HL-60 (cell line): ENCODE measurements at regions not wholly inside any gene's neighbourhood (a gene's known extent, or its start where the extent isn't known, plus 50 kb on each side); places are given as distances from the start of the nearest gene placed in this dataset.

Experiments used
- DNase-seq, 2 experiments: peaks; one replicate each; pipeline ENCODE4 v3.0.0-alpha.2; 2010 to 2020; ENCODE audit warnings: low read depth in 1 of 2, low spot score in 1 of 2
- H3K27ac ChIP-seq: fragments of 250-450 bp; sonication (Bioruptor Pico); replicated peaks from 2 replicates; pipeline ENCODE4 v1.5.1; 2020; ENCODE audit warnings: mild to moderate bottlenecking, moderate library complexity
- H3K27me3 ChIP-seq: fragments of 250-450 bp; sonication (Bioruptor Pico); 2 replicates; pipeline ENCODE4 v1.5.1; 2021; ENCODE audit warnings: mild to moderate bottlenecking, moderate library complexity; ENCODE audit not compliant: insufficient read depth, poor library complexity, severe bottlenecking
- H3K4me3 ChIP-seq: replicated peaks from 2 replicates; pipeline ENCODE4 v1.5.1; 2011; ENCODE audit warnings: mild to moderate bottlenecking, control low read depth, low read length; ENCODE audit not compliant: insufficient read depth
- CTCF ChIP-seq: IDR thresholded peaks from one replicate; pipeline ENCODE4 v1.5.1; 2011; ENCODE audit warnings: low read length, control low read depth, inconsistent platforms; ENCODE audit not compliant: insufficient read depth
- GABPA ChIP-seq: IDR thresholded peaks from 2 replicates; pipeline ENCODE4 v1.6.1; 2012; ENCODE audit warnings: low read depth
- POLR2AphosphoS5 ChIP-seq: IDR thresholded peaks from 2 replicates; pipeline ENCODE4 v1.6.1; 2012; ENCODE audit warnings: low read depth
- REST ChIP-seq: IDR thresholded peaks from 2 replicates; pipeline ENCODE4 v1.6.1; 2012; ENCODE audit warnings: low read depth; ENCODE audit not compliant: insufficient replicate concordance
- SPI1 ChIP-seq: IDR thresholded peaks from 2 replicates; pipeline ENCODE4 v1.6.1; 2012; ENCODE audit warnings: low read depth, mild to moderate bottlenecking, borderline replicate concordance

GRCh38 chr3:27827041-27827440, 104.9 kb upstream of the EOMES start:
- TF ChIP-seq GABPA (no peak), POLR2AphosphoS5 (no peak), REST (no peak), SPI1 (no peak), CTCF (no peak)
- DNase-seq, result no peak
- H3K27ac ChIP-seq, result no peak overlapping the region
- H3K27me3 ChIP-seq, result no peaks in the 10 kb centered on the region
- no peak overlapping the region for H3K4me3 ChIP-seq

GRCh38 chr3:27840807-27841594, 118.9 kb upstream of the EOMES start:
- no peak for TF ChIP-seq POLR2AphosphoS5
- no peak for TF ChIP-seq SPI1
- Histone ChIP-seq H3K4me3 (no peak overlapping the region), H3K27ac (no peak overlapping the region), H3K27me3 (no peaks in the 10 kb centered on the region)
- DNase-seq, result no peak

- no peak overlapping the region for H3K27ac ChIP-seq
- TF ChIP-seq CTCF, result no peak
- DNase-seq, result no peak
- H3K27me3 ChIP-seq, result no peaks in the 10 kb centered on the region
- no peak overlapping the region for H3K4me3 ChIP-seq
These were observed 122.0 kb upstream of the EOMES start for GRCh38 chr3:27844052-27844675.

GRCh38 chr3:27847697-27848096, 125.6 kb upstream of the EOMES start:
- DNase-seq, result no peak
- no peak overlapping the region for H3K27ac ChIP-seq
- H3K4me3 ChIP-seq, result no peak overlapping the region
- no peaks in the 10 kb centered on the region for H3K27me3 ChIP-seq
- TF ChIP-seq REST (no peak), GABPA (no peak), SPI1 (no peak), POLR2AphosphoS5 (no peak), CTCF (no peak)
